H9 (cell line): ENCODE measurements at regions not wholly inside any gene's neighbourhood (a gene's known extent, or its start where the extent isn't known, plus 50 kb on each side); places are given as distances from the start of the nearest gene placed in this dataset.

Experiments
- DNase-seq: peaks from one replicate; pipeline ENCODE4 v3.0.0-alpha.2; 2017
- H2AFZ ChIP-seq: one replicate; pipeline ENCODE4 v1.6.1; 2013; ENCODE audit warnings: mild to moderate bottlenecking, low read length, control low read depth, moderate library complexity
- H2AK5ac ChIP-seq: 2 replicates; pipeline ENCODE4 v1.6.1; 2013; ENCODE audit warnings: low read length, control low read depth, mixed read lengths; ENCODE audit not compliant: insufficient read length
- H2BK120ac ChIP-seq: one replicate; pipeline ENCODE4 v1.6.1; 2013; ENCODE audit warnings: low read depth, mild to moderate bottlenecking, low read length, control low read depth, inconsistent platforms; ENCODE audit not compliant: poor library complexity, severe bottlenecking
- H2BK12ac ChIP-seq: 2 replicates; pipeline ENCODE4 v1.6.1; 2013; ENCODE audit warnings: low read length, control low read depth, mixed read lengths, low read depth; ENCODE audit not compliant: insufficient read length
- H2BK15ac ChIP-seq: 2 replicates; pipeline ENCODE4 v1.6.1; 2013; ENCODE audit warnings: low read depth, low read length, control low read depth
- H2BK20ac ChIP-seq: one replicate; pipeline ENCODE4 v1.6.1; 2013; ENCODE audit warnings: low read depth, mild to moderate bottlenecking, low read length, control low read depth, inconsistent platforms; ENCODE audit not compliant: poor library complexity, severe bottlenecking
- H2BK5ac ChIP-seq: 2 replicates; pipeline ENCODE4 v1.6.1; 2013; ENCODE audit warnings: low read length, control low read depth, mixed read lengths; ENCODE audit not compliant: insufficient read length
- H3K14ac ChIP-seq: 2 replicates; pipeline ENCODE4 v1.6.1; 2013; ENCODE audit warnings: low read length, control low read depth; ENCODE audit not compliant: insufficient read depth
- H3K18ac ChIP-seq: 2 replicates; pipeline ENCODE4 v1.6.1; 2013; ENCODE audit warnings: low read depth, mild to moderate bottlenecking, mixed read lengths, low read length, control low read depth; ENCODE audit not compliant: insufficient read length
- H3K23ac ChIP-seq: 2 replicates; pipeline ENCODE4 v1.6.1; 2013; ENCODE audit warnings: low read length, control low read depth, mixed read lengths, low read depth; ENCODE audit not compliant: insufficient read length
- H3K23me2 ChIP-seq: 2 replicates; pipeline ENCODE4 v1.6.1; 2013; ENCODE audit warnings: low read depth, mild to moderate bottlenecking, mixed read lengths, low read length, control low read depth; ENCODE audit not compliant: insufficient read length, poor library complexity, severe bottlenecking
- H3K27ac ChIP-seq: 2 replicates; pipeline ENCODE4 v1.5.1; 2013; ENCODE audit warnings: low read length, control low read depth, mixed read lengths, low read depth; ENCODE audit not compliant: insufficient read length
- H3K27me3 ChIP-seq: 2 replicates; pipeline ENCODE4 v1.6.1; 2013; ENCODE audit warnings: low read length, control low read depth, inconsistent platforms; ENCODE audit not compliant: insufficient read depth
- H3K4ac ChIP-seq: 2 replicates; pipeline ENCODE4 v1.6.1; 2013; ENCODE audit warnings: low read depth, mild to moderate bottlenecking, control low read depth, inconsistent platforms, low read length, moderate library complexity
- H3K4me1 ChIP-seq: 2 replicates; pipeline ENCODE4 v1.6.1; 2013; ENCODE audit warnings: low read length, control low read depth, inconsistent platforms; ENCODE audit not compliant: insufficient read depth
- H3K4me2 ChIP-seq: 2 replicates; pipeline ENCODE4 v1.6.1; 2013; ENCODE audit warnings: low read length, control low read depth, mixed read lengths; ENCODE audit not compliant: insufficient read length, insufficient read depth
- H3K56ac ChIP-seq: 2 replicates; pipeline ENCODE4 v1.6.1; 2013; ENCODE audit warnings: low read depth, mild to moderate bottlenecking, mixed read lengths, low read length, control low read depth; ENCODE audit not compliant: insufficient read length
- H3K79me1 ChIP-seq: 2 replicates; pipeline ENCODE4 v1.6.1; 2013; ENCODE audit warnings: low read depth, mild to moderate bottlenecking, moderate library complexity, low read length, control low read depth, inconsistent platforms; ENCODE audit not compliant: insufficient read depth, poor library complexity, severe bottlenecking
- H3K79me2 ChIP-seq: 2 replicates; pipeline ENCODE4 v1.6.1; 2013; ENCODE audit warnings: low read length, control low read depth, inconsistent platforms; ENCODE audit not compliant: insufficient read depth
- H3K9ac ChIP-seq: 2 replicates; pipeline ENCODE4 v1.6.1; 2013; ENCODE audit warnings: low read length, control low read depth, mixed read lengths; ENCODE audit not compliant: insufficient read length; ENCODE audit errors: extremely low read depth
- H3K9me3 ChIP-seq: one replicate; pipeline ENCODE4 v1.6.1; 2013; ENCODE audit warnings: low read depth, low read length, inconsistent platforms; ENCODE audit not compliant: control insufficient read depth
- H3T11ph ChIP-seq: one replicate; pipeline ENCODE4 v1.6.1; 2013; ENCODE audit warnings: mild to moderate bottlenecking, low read length, control low read depth, inconsistent platforms
- H4K20me1 ChIP-seq: one replicate; pipeline ENCODE4 v1.6.1; 2013; ENCODE audit not compliant: control insufficient read depth, insufficient read length, insufficient read depth
- H4K5ac ChIP-seq: 2 replicates; pipeline ENCODE4 v1.6.1; 2013; ENCODE audit warnings: low read depth, mild to moderate bottlenecking, mixed read lengths, low read length, control low read depth; ENCODE audit not compliant: insufficient read length
- H4K8ac ChIP-seq: replicated peaks from 2 replicates; pipeline ENCODE4 v1.6.1; 2013; ENCODE audit warnings: low read length, control low read depth, mixed read lengths, low read depth; ENCODE audit not compliant: insufficient read length
- H4K91ac ChIP-seq: 2 replicates; pipeline ENCODE4 v1.6.1; 2013; ENCODE audit warnings: low read depth, mild to moderate bottlenecking, moderate library complexity, mixed read lengths, low read length, control low read depth; ENCODE audit not compliant: insufficient read length
- H3K27ac Mint-ChIP-seq, 3 experiments: 2 replicates in 2 of 3; 3 replicates in 1 of 3; pipeline ENCODE4 v1.8.0; 2020 to 2021; ENCODE audit warnings: mixed read lengths in 3 of 3, mild to moderate bottlenecking in 1 of 3, moderate library complexity in 1 of 3
- H3K27me3 Mint-ChIP-seq: 2 replicates; pipeline ENCODE4 v1.8.0; 2021; ENCODE audit warnings: low read depth, mild to moderate bottlenecking, moderate library complexity, mixed read lengths
- H3K36me3 Mint-ChIP-seq, 3 experiments: 2 replicates in 2 of 3; 3 replicates in 1 of 3; pipeline ENCODE4 v1.8.0; 2020 to 2021; ENCODE audit warnings: low read depth in 3 of 3, mixed read lengths in 3 of 3; ENCODE audit not compliant: insufficient read depth in 1 of 3
- H3K4me1 Mint-ChIP-seq, 2 experiments: 2 replicates each; pipeline ENCODE4 v1.8.0; 2020; ENCODE audit warnings: mixed read lengths in 2 of 2
- H3K4me3 Mint-ChIP-seq, 2 experiments: 2 replicates in 1 of 2; 3 replicates in 1 of 2; pipeline ENCODE4 v1.8.0; 2020 to 2021; ENCODE audit warnings: mild to moderate bottlenecking in 2 of 2, mixed read lengths in 2 of 2, moderate library complexity in 1 of 2
- H3K9me3 Mint-ChIP-seq, 2 experiments: 2 replicates in 1 of 2; 3 replicates in 1 of 2; pipeline ENCODE4 v1.8.0; 2020; ENCODE audit warnings: mild to moderate bottlenecking in 2 of 2, mixed read lengths in 2 of 2, moderate library complexity in 1 of 2
- WGBS: extraction: QIAGEN DNeasy Blood & Tissue Kit; methylation state at CpG from one replicate; pipeline ENCODE4 v1.1.7; 2013; ENCODE audit warnings: missing lambda C conversion rate, low lambda C conversion rate, mixed read lengths; ENCODE audit not compliant: insufficient read length; ENCODE audit errors: extremely low coverage; 5-methylcytosine and 5-hydroxymethylcytosine counted together
- TF ChIP-seq, protein P1 (sequence below): fragments of 200-600 bp; sonication (generic); conservative IDR thresholded peaks from 3 replicates; pipeline ENCODE4 v1.8.0; 2021; ENCODE audit warnings: antibody characterized with exemption, mild to moderate bottlenecking

DNA sequence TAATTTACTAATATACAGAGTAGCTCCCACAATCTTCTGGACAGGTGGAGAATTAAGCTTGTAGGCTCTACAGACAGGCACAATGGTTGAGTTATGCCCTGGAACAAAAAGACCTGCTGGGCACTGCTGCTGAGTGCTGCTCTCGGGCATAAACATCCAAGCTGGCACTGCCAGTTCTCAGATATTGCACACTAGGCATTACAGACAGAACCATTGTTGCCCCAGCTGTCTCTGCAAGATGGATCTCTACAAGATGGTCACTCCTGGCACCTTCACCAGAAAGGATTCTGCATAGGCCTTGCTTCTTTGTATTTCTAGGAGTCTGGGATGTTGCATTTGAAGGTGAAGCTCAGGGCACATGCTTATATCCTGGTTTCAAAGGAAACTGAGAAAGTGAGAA lies 527.1 kb downstream of the STIM2 start:
- H4K8ac ChIP-seq, result no peak overlapping the region
- TF ChIP-seq, protein P1, sequence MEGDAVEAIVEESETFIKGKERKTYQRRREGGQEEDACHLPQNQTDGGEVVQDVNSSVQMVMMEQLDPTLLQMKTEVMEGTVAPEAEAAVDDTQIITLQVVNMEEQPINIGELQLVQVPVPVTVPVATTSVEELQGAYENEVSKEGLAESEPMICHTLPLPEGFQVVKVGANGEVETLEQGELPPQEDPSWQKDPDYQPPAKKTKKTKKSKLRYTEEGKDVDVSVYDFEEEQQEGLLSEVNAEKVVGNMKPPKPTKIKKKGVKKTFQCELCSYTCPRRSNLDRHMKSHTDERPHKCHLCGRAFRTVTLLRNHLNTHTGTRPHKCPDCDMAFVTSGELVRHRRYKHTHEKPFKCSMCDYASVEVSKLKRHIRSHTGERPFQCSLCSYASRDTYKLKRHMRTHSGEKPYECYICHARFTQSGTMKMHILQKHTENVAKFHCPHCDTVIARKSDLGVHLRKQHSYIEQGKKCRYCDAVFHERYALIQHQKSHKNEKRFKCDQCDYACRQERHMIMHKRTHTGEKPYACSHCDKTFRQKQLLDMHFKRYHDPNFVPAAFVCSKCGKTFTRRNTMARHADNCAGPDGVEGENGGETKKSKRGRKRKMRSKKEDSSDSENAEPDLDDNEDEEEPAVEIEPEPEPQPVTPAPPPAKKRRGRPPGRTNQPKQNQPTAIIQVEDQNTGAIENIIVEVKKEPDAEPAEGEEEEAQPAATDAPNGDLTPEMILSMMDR, result no peak
- WGBS, result no CpG with 5 or more reads among the region's 1 CpG

More for the DNA sequence above, 527.1 kb downstream of the STIM2 start:
- H3K4me2 ChIP-seq, result no peak overlapping the region
- no peak overlapping the region for H4K91ac ChIP-seq
- Mint-ChIP-seq H3K4me3 (no peak overlapping the region), H3K36me3 (peaks cover 0 to 5% (median 0%) of the 10 kb centered on the region in 3 experiments; a peak in 1 of 7 replicates), H3K9me3 (peaks cover 0 to 3% of the 10 kb centered on the region in 2 experiments; a peak in 3 of 5 replicates), H3K27me3 (no peaks in the 10 kb centered on the region), H3K4me1 (no peaks in the 10 kb centered on the region), H3K27ac (no peak overlapping the region)
- no peak overlapping the region for H4K5ac ChIP-seq
- no peaks in the 10 kb centered on the region for H3K4me1 ChIP-seq
- no peak overlapping the region for H2BK5ac ChIP-seq
- no peak overlapping the region for H2BK20ac ChIP-seq
- H3K56ac ChIP-seq, result no peak overlapping the region
- no peak overlapping the region for H2BK15ac ChIP-seq
- no peak overlapping the region for H3K23ac ChIP-seq
- H3K14ac ChIP-seq, result no peak overlapping the region
- no peak overlapping the region for H2BK120ac ChIP-seq
- H4K20me1 ChIP-seq, result no peaks in the 10 kb centered on the region
- H3K18ac ChIP-seq, result no peak overlapping the region
- no peak overlapping the region for H3K27ac ChIP-seq
- H3K23me2 ChIP-seq, result no peaks in the 10 kb centered on the region
- no peaks in the 10 kb centered on the region for H3K79me2 ChIP-seq
- H3K4ac ChIP-seq, result no peak overlapping the region
- H2AK5ac ChIP-seq, result no peak overlapping the region
- H3K9ac ChIP-seq, result no peak overlapping the region
- no peak overlapping the region for H2AFZ ChIP-seq
- H3K27me3 ChIP-seq, result no peaks in the 10 kb centered on the region
- no peak overlapping the region for H3T11ph ChIP-seq
- no peaks in the 10 kb centered on the region for H3K79me1 ChIP-seq
- no peak for DNase-seq
- no peaks in the 10 kb centered on the region for H3K9me3 ChIP-seq
- H2BK12ac ChIP-seq, result no peak overlapping the region
